A673 (cell line): ENCODE measurements at regions not wholly inside any gene's neighbourhood (a gene's known extent, or its start where the extent isn't known, plus 50 kb on each side); places are given as distances from the start of the nearest gene placed in this dataset.

Experiments used
- BruUV-seq: library from RNA; stranded (reverse); fragments of 400-500 nt; replicated peaks from 2 replicates; lab custom pipeline; 2021; lab: Mats Ljungman, UMichigan
- CTCF ChIA-PET: fragments of 300-600 bp; sonication (Branson Sonifier 250); formaldehyde crosslinking; loops from one replicate; lab custom pipeline; 2022; ENCODE audit warnings: antibody characterized with exemption; lab: Charles Lee
- POLR2A ChIA-PET: fragments of 300-600 bp; sonication (Branson Sonifier 250); formaldehyde crosslinking; loops from one replicate; lab custom pipeline; 2022; ENCODE audit warnings: antibody characterized with exemption; ENCODE audit not compliant: low non-redundant PET; lab: Charles Lee
- DNase-seq: peaks from one replicate; pipeline ENCODE4 v3.0.0-alpha.2; 2015; ENCODE audit warnings: low spot score
- H3K27ac ChIP-seq: fragments of 200-600 bp; sonication (generic); 2 replicates; pipeline ENCODE4 v1.5.1; 2016; ENCODE audit warnings: mixed run types, low read depth, mild to moderate bottlenecking, mixed read lengths, antibody characterized with exemption, low read length; ENCODE audit not compliant: poor library complexity, severe bottlenecking
- H3K27me3 ChIP-seq: fragments of 200-600 bp; sonication (generic); replicated peaks from 2 replicates; pipeline ENCODE4 v1.6.1; 2017; ENCODE audit warnings: mixed run types, low read depth, mild to moderate bottlenecking, mixed read lengths, antibody characterized with exemption, low read length; ENCODE audit not compliant: insufficient read depth, poor library complexity
- H3K36me3 ChIP-seq: fragments of 200-600 bp; sonication (generic); 2 replicates; pipeline ENCODE4 v1.6.1; 2016; ENCODE audit warnings: mixed run types, mild to moderate bottlenecking, mixed read lengths, antibody characterized with exemption, low read length; ENCODE audit not compliant: insufficient read depth, poor library complexity, severe bottlenecking
- H3K4me1 ChIP-seq: fragments of 200-600 bp; sonication (generic); 2 replicates; pipeline ENCODE4 v1.6.1; 2017; ENCODE audit warnings: mixed run types, mild to moderate bottlenecking, mixed read lengths, antibody characterized with exemption, low read length; ENCODE audit not compliant: insufficient read depth, poor library complexity, severe bottlenecking
- H3K4me3 ChIP-seq: fragments of 200-600 bp; sonication (generic); 2 replicates; pipeline ENCODE4 v1.5.1; 2016; ENCODE audit warnings: low read depth, mixed run types, mild to moderate bottlenecking, mixed read lengths, low read length; ENCODE audit not compliant: poor library complexity, severe bottlenecking
- H3K9me3 ChIP-seq: fragments of 200-600 bp; sonication (generic); 2 replicates; pipeline ENCODE4 v1.6.1; 2016; ENCODE audit warnings: mixed run types, low read depth, mild to moderate bottlenecking, mixed read lengths, antibody characterized with exemption, low read length; ENCODE audit not compliant: poor library complexity, severe bottlenecking
- CTCF ChIP-seq: fragments of 300-800, 200-600 bp; sonication (generic); conservative IDR thresholded peaks from 2 replicates; pipeline ENCODE4 v1.5.1; 2017; ENCODE audit warnings: low read depth, mild to moderate bottlenecking, antibody characterized with exemption, low read length, moderate library complexity, mixed read lengths
- EZH2 ChIP-seq: fragments of 200-600 bp; sonication (generic); IDR thresholded peaks from 2 replicates; pipeline ENCODE4 v1.6.1; 2017; ENCODE audit warnings: borderline replicate concordance, low read depth, mild to moderate bottlenecking, mixed read lengths, antibody characterized with exemption, low read length; ENCODE audit not compliant: poor library complexity, severe bottlenecking
- intact Hi-C: fragments of 100-400 bp; cut with micrococcal nuclease; formaldehyde crosslinking; loops from one replicate; pipeline ENCODE4 v1.10.0; 2022; ENCODE audit not compliant: unreplicated experiment

- ChIA-PET POLR2A (no interaction called here), CTCF (no interaction called here)
- H3K36me3 ChIP-seq = no peaks in the 10 kb centered on the region
- TF ChIP-seq CTCF (no peak), EZH2 (no peak)
- H3K4me1 ChIP-seq = no peaks in the 10 kb centered on the region
- no TSS peak for BruUV-seq
- H3K4me3 ChIP-seq = no peak overlapping the region
- H3K27me3 ChIP-seq = peaks cover 28% of the 10 kb centered on the region
- no peak for DNase-seq
- H3K9me3 ChIP-seq = no peaks in the 10 kb centered on the region
- intact Hi-C loops = no loop called here
- no peak overlapping the region for H3K27ac ChIP-seq
These were observed 116.6 kb upstream of the IFNE start for GRCh38 chr9:21598749-21599148.

GRCh38 chr9:21605489-21605931 is 123.4 kb upstream of the IFNE start:
- no peaks in the 10 kb centered on the region for H3K4me1 ChIP-seq
- H3K4me3 ChIP-seq = no peak overlapping the region
- no TSS peak for BruUV-seq
- no peaks in the 10 kb centered on the region for H3K9me3 ChIP-seq
- ChIA-PET CTCF (no interaction called here), POLR2A (no interaction called here)
- intact Hi-C loops = no loop called here
- no peak overlapping the region for H3K27ac ChIP-seq
- no peaks in the 10 kb centered on the region for H3K36me3 ChIP-seq
- no peak for DNase-seq
- no peak for TF ChIP-seq CTCF
- no peak for TF ChIP-seq EZH2
- H3K27me3 ChIP-seq = peaks cover 16% of the 10 kb centered on the region

GRCh38 chr9:21607576-21607975 is 125.5 kb upstream of the IFNE start:
- peaks cover 10% of the 10 kb centered on the region for H3K27me3 ChIP-seq
- TF ChIP-seq EZH2 = no peak
- TF ChIP-seq CTCF = no peak
- no peak overlapping the region for H3K4me3 ChIP-seq
- BruUV-seq = no TSS peak
- H3K9me3 ChIP-seq = no peaks in the 10 kb centered on the region
- no peaks in the 10 kb centered on the region for H3K4me1 ChIP-seq
- H3K27ac ChIP-seq = no peak overlapping the region
- ChIA-PET POLR2A (no interaction called here), CTCF (no interaction called here)
- DNase-seq = no peak
- intact Hi-C loops = no loop called here
- no peaks in the 10 kb centered on the region for H3K36me3 ChIP-seq
